ENCODE measurements at regions not wholly inside any gene's neighbourhood (a gene's known extent, or its start where the extent isn't known, plus 50 kb on each side); places are given as distances from the start of the nearest gene placed in this dataset.

DNA sequence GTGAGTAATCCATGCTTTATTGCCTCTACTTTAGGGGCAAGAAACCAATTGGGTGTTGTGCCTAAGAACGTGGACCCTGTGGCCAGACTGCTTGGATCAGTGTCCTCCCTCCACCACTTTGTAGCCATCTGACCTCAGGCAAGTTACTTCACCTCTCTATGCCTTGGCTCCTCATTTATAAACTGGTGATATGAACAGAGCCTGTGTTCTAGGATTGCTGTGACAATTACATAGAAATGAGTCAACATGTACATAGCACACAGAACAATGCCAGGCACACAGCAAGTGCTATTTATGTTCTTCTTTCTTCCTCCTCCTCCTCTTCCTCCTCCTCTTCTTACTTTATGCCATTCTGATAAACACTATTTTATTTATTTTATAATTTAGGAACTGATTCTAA, 339.4 kb downstream of the CD83 start:
- Histone ChIP-seq H3K79me1 (replicated peaks; ENCODE audit: low read length, poor library complexity, severe bottlenecking) (no peaks in the 10 kb centered on the region), H4K91ac (ENCODE audit: low read length) (no peak overlapping the region), H3K36me3 (ENCODE audit: control insufficient read depth in 1 of 2, insufficient read depth in 2 of 2, low read depth in 1 of 2, low read length in 2 of 2) (no peaks in the 10 kb centered on the region), H3K4me1 (ENCODE audit: control insufficient read depth, insufficient read depth, low read depth, low read length) (peaks cover 3% of the 10 kb centered on the region), H3K18ac (ENCODE audit: low read depth in 1 of 2, low read length in 2 of 2) (no peak overlapping the region), H2BK120ac (ENCODE audit: low read depth, low read length) (no peak overlapping the region), H3K14ac (ENCODE audit: low read length in 2 of 2) (no peak overlapping the region), H3K27ac (ENCODE audit: low read length, poor library complexity, severe bottlenecking) (no peak overlapping the region), H4K8ac (ENCODE audit: low read length) (no peak overlapping the region), H3K23ac (ENCODE audit: low read length in 2 of 2) (no peak overlapping the region), H3K27me3 (ENCODE audit: control insufficient read depth in 1 of 2, insufficient read depth in 1 of 2, low read length in 2 of 2) (no peaks in the 10 kb centered on the region), H3K4me2 (ENCODE audit: low read length, poor library complexity, severe bottlenecking) (no peak overlapping the region), H2BK15ac (ENCODE audit: low read depth, poor library complexity, severe bottlenecking) (no peak overlapping the region), H2AK5ac (ENCODE audit: low read length, severe bottlenecking) (no peak overlapping the region), H2BK12ac (ENCODE audit: low read length in 2 of 2) (no peak overlapping the region), H2BK5ac (ENCODE audit: low read depth, low read length, poor library complexity, severe bottlenecking) (no peak overlapping the region), H3K9me3 (ENCODE audit: control insufficient read depth, low read length) (no peaks in the 10 kb centered on the region), H2AFZ (ENCODE audit: low read depth, low read length) (no peak overlapping the region), H3K4ac (ENCODE audit: low read depth in 1 of 2, low read length in 2 of 2) (no peak overlapping the region), H3K9ac (ENCODE audit: low read length) (no peak overlapping the region), H3K4me3 (ENCODE audit: insufficient read depth in 1 of 2, low read depth in 1 of 2, low read length in 2 of 2) (no peak overlapping the region)
- no peak for DNase-seq
- WGBS = 100% methylated on average over 1 of the region's 1 CpG

- Histone ChIP-seq H3K4me2 (ENCODE audit: low read length, poor library complexity, severe bottlenecking) (no peak overlapping the region), H4K8ac (ENCODE audit: low read length) (no peak overlapping the region), H3K4me3 (ENCODE audit: insufficient read depth in 1 of 2, low read depth in 1 of 2, low read length in 2 of 2) (no peak overlapping the region), H3K27ac (ENCODE audit: low read length, poor library complexity, severe bottlenecking) (no peak overlapping the region), H3K4ac (ENCODE audit: low read depth in 1 of 2, low read length in 2 of 2) (no peak overlapping the region), H3K27me3 (ENCODE audit: control insufficient read depth in 1 of 2, insufficient read depth in 1 of 2, low read length in 2 of 2) (no peaks in the 10 kb centered on the region), H2BK12ac (ENCODE audit: low read length in 2 of 2) (no peak overlapping the region), H2BK15ac (ENCODE audit: low read depth, poor library complexity, severe bottlenecking) (no peak overlapping the region), H3K36me3 (ENCODE audit: control insufficient read depth in 1 of 2, insufficient read depth in 2 of 2, low read depth in 1 of 2, low read length in 2 of 2) (no peaks in the 10 kb centered on the region), H2AFZ (ENCODE audit: low read depth, low read length) (no peak overlapping the region), H3K9me3 (ENCODE audit: control insufficient read depth, low read length) (no peaks in the 10 kb centered on the region), H2BK5ac (ENCODE audit: low read depth, low read length, poor library complexity, severe bottlenecking) (no peak overlapping the region), H3K14ac (ENCODE audit: low read length in 2 of 2) (no peak overlapping the region), H3K23ac (ENCODE audit: low read length in 2 of 2) (no peak overlapping the region), H3K18ac (ENCODE audit: low read depth in 1 of 2, low read length in 2 of 2) (no peak overlapping the region), H2BK120ac (ENCODE audit: low read depth, low read length) (no peak overlapping the region), H2AK5ac (ENCODE audit: low read length, severe bottlenecking) (no peak overlapping the region), H3K4me1 (ENCODE audit: control insufficient read depth, insufficient read depth, low read depth, low read length) (no peaks in the 10 kb centered on the region), H3K9ac (ENCODE audit: low read length) (no peak overlapping the region), H4K91ac (ENCODE audit: low read length) (no peak overlapping the region), H3K79me1 (replicated peaks; ENCODE audit: low read length, poor library complexity, severe bottlenecking) (no peaks in the 10 kb centered on the region)
- DNase-seq = peak; percentile 78
- 74% methylated on average over 4 of the region's 5 CpGs for WGBS
Measured at GRCh38 chr6:14458669-14459266, 341.2 kb downstream of the CD83 start.

DNA sequence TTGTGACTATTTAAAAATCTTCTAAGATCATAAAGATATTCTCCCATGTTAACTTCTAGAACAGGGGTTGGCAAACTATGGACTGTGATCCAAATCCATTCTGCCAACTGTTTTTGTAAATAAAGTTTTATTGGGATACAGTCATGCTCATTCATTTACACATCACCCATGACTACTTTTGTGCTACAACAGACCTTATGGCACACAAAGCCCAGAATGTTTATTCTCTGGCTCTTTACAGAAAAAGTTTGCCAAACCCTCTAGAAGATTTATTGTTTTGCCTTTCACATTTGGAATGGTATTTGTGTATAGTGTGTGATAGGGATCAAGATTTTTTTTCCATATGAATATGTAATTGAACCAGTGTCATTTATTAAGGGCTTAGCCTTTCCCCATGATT, 341.7 kb downstream of the CD83 start:
- no peak overlapping the region for H4K8ac ChIP-seq (ENCODE audit: low read length)
- H3K79me1 ChIP-seq (replicated peaks; ENCODE audit: low read length, poor library complexity, severe bottlenecking) = no peaks in the 10 kb centered on the region
- H3K4me3 ChIP-seq (ENCODE audit: insufficient read depth in 1 of 2, low read depth in 1 of 2, low read length in 2 of 2) = no peak overlapping the region
- H3K23ac ChIP-seq (ENCODE audit: low read length in 2 of 2) = no peak overlapping the region
- H3K27me3 ChIP-seq (ENCODE audit: control insufficient read depth in 1 of 2, insufficient read depth in 1 of 2, low read length in 2 of 2) = no peaks in the 10 kb centered on the region
- no peak overlapping the region for H3K27ac ChIP-seq (ENCODE audit: low read length, poor library complexity, severe bottlenecking)
- no peak overlapping the region for H3K4me2 ChIP-seq (ENCODE audit: low read length, poor library complexity, severe bottlenecking)
- H2AFZ ChIP-seq (ENCODE audit: low read depth, low read length) = no peak overlapping the region
- no peak overlapping the region for H3K18ac ChIP-seq (ENCODE audit: low read depth in 1 of 2, low read length in 2 of 2)
- no peak overlapping the region for H2BK120ac ChIP-seq (ENCODE audit: low read depth, low read length)
- H3K4ac ChIP-seq (ENCODE audit: low read depth in 1 of 2, low read length in 2 of 2) = no peak overlapping the region
- H2BK5ac ChIP-seq (ENCODE audit: low read depth, low read length, poor library complexity, severe bottlenecking) = no peak overlapping the region
- no peak overlapping the region for H2BK12ac ChIP-seq (ENCODE audit: low read length in 2 of 2)
- no peak overlapping the region for H4K91ac ChIP-seq (ENCODE audit: low read length)
- no peaks in the 10 kb centered on the region for H3K36me3 ChIP-seq (ENCODE audit: control insufficient read depth in 1 of 2, insufficient read depth in 2 of 2, low read depth in 1 of 2, low read length in 2 of 2)
- no peaks in the 10 kb centered on the region for H3K9me3 ChIP-seq (ENCODE audit: control insufficient read depth, low read length)
- H2AK5ac ChIP-seq (ENCODE audit: low read length, severe bottlenecking) = no peak overlapping the region
- H3K14ac ChIP-seq (ENCODE audit: low read length in 2 of 2) = no peak overlapping the region
- no peak overlapping the region for H2BK15ac ChIP-seq (ENCODE audit: low read depth, poor library complexity, severe bottlenecking)
- H3K9ac ChIP-seq (ENCODE audit: low read length) = no peak overlapping the region
- no peak for DNase-seq
- no peaks in the 10 kb centered on the region for H3K4me1 ChIP-seq (ENCODE audit: control insufficient read depth, insufficient read depth, low read depth, low read length)

GRCh38 chr6:14460556-14460955, 343.0 kb downstream of the CD83 start:
- H2BK120ac ChIP-seq (ENCODE audit: low read depth, low read length) = no peak overlapping the region
- H2AK5ac ChIP-seq (ENCODE audit: low read length, severe bottlenecking) = no peak overlapping the region
- no peak overlapping the region for H2BK15ac ChIP-seq (ENCODE audit: low read depth, poor library complexity, severe bottlenecking)
- no peaks in the 10 kb centered on the region for H3K79me1 ChIP-seq (replicated peaks; ENCODE audit: low read length, poor library complexity, severe bottlenecking)
- no peak overlapping the region for H3K4me2 ChIP-seq (ENCODE audit: low read length, poor library complexity, severe bottlenecking)
- no peaks in the 10 kb centered on the region for H3K9me3 ChIP-seq (ENCODE audit: control insufficient read depth, low read length)
- H3K27me3 ChIP-seq (ENCODE audit: control insufficient read depth in 1 of 2, insufficient read depth in 1 of 2, low read length in 2 of 2) = no peaks in the 10 kb centered on the region
- no peak overlapping the region for H3K27ac ChIP-seq (ENCODE audit: low read length, poor library complexity, severe bottlenecking)
- H4K91ac ChIP-seq (ENCODE audit: low read length) = no peak overlapping the region
- no peaks in the 10 kb centered on the region for H3K36me3 ChIP-seq (ENCODE audit: control insufficient read depth in 1 of 2, insufficient read depth in 2 of 2, low read depth in 1 of 2, low read length in 2 of 2)
- H3K9ac ChIP-seq (ENCODE audit: low read length) = no peak overlapping the region
- no peak for DNase-seq
- H2AFZ ChIP-seq (ENCODE audit: low read depth, low read length) = no peak overlapping the region
- H3K4ac ChIP-seq (ENCODE audit: low read depth in 1 of 2, low read length in 2 of 2) = no peak overlapping the region
- no peak overlapping the region for H3K18ac ChIP-seq (ENCODE audit: low read depth in 1 of 2, low read length in 2 of 2)
- no peak overlapping the region for H3K23ac ChIP-seq (ENCODE audit: low read length in 2 of 2)
- H2BK12ac ChIP-seq (ENCODE audit: low read length in 2 of 2) = no peak overlapping the region
- H3K4me1 ChIP-seq (ENCODE audit: control insufficient read depth, insufficient read depth, low read depth, low read length) = no peaks in the 10 kb centered on the region
- no peak overlapping the region for H2BK5ac ChIP-seq (ENCODE audit: low read depth, low read length, poor library complexity, severe bottlenecking)
- H3K4me3 ChIP-seq (ENCODE audit: insufficient read depth in 1 of 2, low read depth in 1 of 2, low read length in 2 of 2) = no peak overlapping the region
- no peak overlapping the region for H3K14ac ChIP-seq (ENCODE audit: low read length in 2 of 2)
- no peak overlapping the region for H4K8ac ChIP-seq (ENCODE audit: low read length)

All from mesenchymal stem cell (in vitro differentiated cells and primary cell).